CD4-positive, alpha-beta T cell treated with Interleukin-15 for 1 hour (primary cell): ENCODE measurements at regions not wholly inside any gene's neighbourhood (a gene's known extent, or its start where the extent isn't known, plus 50 kb on each side); places are given as distances from the start of the nearest gene placed in this dataset.
A peak's percentile ranks its signal among the peaks of the same experiment; 100 is the strongest.
"Not testable (repeated sequence)": the region's sequence is repeated elsewhere in the genome, so short reads cannot be mapped to it uniquely, and the experiment has no call there.

Source experiments
- DNase-seq: peaks from one replicate; pipeline ENCODE4 v3.0.0-alpha.2; 2020

GRCh38 chr14:105945896-105946295 lies 419.5 kb downstream of the TMEM121 start:
- no peak for DNase-seq

- DNase-seq: no peak
Observed at GRCh38 chr14:105947599-105947998, 421.2 kb downstream of the TMEM121 start.

GRCh38 chr14:105948955-105949354 lies 422.6 kb downstream of the TMEM121 start:
- peak; percentile 33 for DNase-seq

GRCh38 chr14:105950364-105950892 lies 424.0 kb downstream of the TMEM121 start:
- not testable (repeated sequence) for DNase-seq

- no peak for DNase-seq
Observed at GRCh38 chr14:105951399-105951798, 425.0 kb downstream of the TMEM121 start.

GRCh38 chr14:105952222-105952621 lies 425.8 kb downstream of the TMEM121 start:
- no peak for DNase-seq

- no peak for DNase-seq
Observed at GRCh38 chr14:105952826-105953225, 426.4 kb downstream of the TMEM121 start.

GRCh38 chr14:105961625-105962024 lies 435.2 kb downstream of the TMEM121 start:
- DNase-seq: not testable (repeated sequence)

GRCh38 chr14:105962532-105962931 lies 436.1 kb downstream of the TMEM121 start:
- DNase-seq: no peak

- no peak for DNase-seq
Observed at GRCh38 chr14:105968291-105968690, 441.9 kb downstream of the TMEM121 start.

- DNase-seq: not testable (repeated sequence)
Observed at GRCh38 chr14:105969026-105969425, 442.6 kb downstream of the TMEM121 start.

- not testable (repeated sequence) for DNase-seq
Observed at GRCh38 chr14:105970821-105971220, 444.4 kb downstream of the TMEM121 start.

GRCh38 chr14:105971593-105972500 lies 445.5 kb downstream of the TMEM121 start:
- no peak for DNase-seq

- DNase-seq: peak; percentile 69
Observed at GRCh38 chr14:105974902-105975301, 448.5 kb downstream of the TMEM121 start.

GRCh38 chr14:105978618-105979295 lies 452.4 kb downstream of the TMEM121 start:
- no peak for DNase-seq

- no peak for DNase-seq
Observed at GRCh38 chr14:105979446-105979845, 453.1 kb downstream of the TMEM121 start.

- DNase-seq: no peak
Observed at GRCh38 chr14:105980224-105980623, 453.8 kb downstream of the TMEM121 start.

- peak; percentile 71 for DNase-seq
Observed at GRCh38 chr14:105981517-105982302, 455.3 kb downstream of the TMEM121 start.

GRCh38 chr14:105982664-105983063 lies 456.3 kb downstream of the TMEM121 start:
- no peak for DNase-seq

- no peak for DNase-seq
Observed at GRCh38 chr14:105986894-105987284, 460.5 kb downstream of the TMEM121 start.

- no peak for DNase-seq
Observed at GRCh38 chr14:105987563-105987962, 461.2 kb downstream of the TMEM121 start.

GRCh38 chr14:105989566-105990302 lies 463.4 kb downstream of the TMEM121 start:
- no peak for DNase-seq
